H9 (cell line): ENCODE measurements at regions not wholly inside any gene's neighbourhood (a gene's known extent, or its start where the extent isn't known, plus 50 kb on each side); places are given as distances from the start of the nearest gene placed in this dataset.

Experiments
- DNase-seq: peaks from one replicate; pipeline ENCODE4 v3.0.0-alpha.2; 2017
- H2AFZ ChIP-seq: one replicate; pipeline ENCODE4 v1.6.1; 2013; ENCODE audit warnings: mild to moderate bottlenecking, low read length, control low read depth, moderate library complexity
- H2AK5ac ChIP-seq: 2 replicates; pipeline ENCODE4 v1.6.1; 2013; ENCODE audit warnings: low read length, control low read depth, mixed read lengths; ENCODE audit not compliant: insufficient read length
- H2BK120ac ChIP-seq: one replicate; pipeline ENCODE4 v1.6.1; 2013; ENCODE audit warnings: low read depth, mild to moderate bottlenecking, low read length, control low read depth, inconsistent platforms; ENCODE audit not compliant: poor library complexity, severe bottlenecking
- H2BK12ac ChIP-seq: 2 replicates; pipeline ENCODE4 v1.6.1; 2013; ENCODE audit warnings: low read length, control low read depth, mixed read lengths, low read depth; ENCODE audit not compliant: insufficient read length
- H2BK15ac ChIP-seq: 2 replicates; pipeline ENCODE4 v1.6.1; 2013; ENCODE audit warnings: low read depth, low read length, control low read depth
- H2BK20ac ChIP-seq: one replicate; pipeline ENCODE4 v1.6.1; 2013; ENCODE audit warnings: low read depth, mild to moderate bottlenecking, low read length, control low read depth, inconsistent platforms; ENCODE audit not compliant: poor library complexity, severe bottlenecking
- H2BK5ac ChIP-seq: 2 replicates; pipeline ENCODE4 v1.6.1; 2013; ENCODE audit warnings: low read length, control low read depth, mixed read lengths; ENCODE audit not compliant: insufficient read length
- H3K14ac ChIP-seq: 2 replicates; pipeline ENCODE4 v1.6.1; 2013; ENCODE audit warnings: low read length, control low read depth; ENCODE audit not compliant: insufficient read depth
- H3K18ac ChIP-seq: 2 replicates; pipeline ENCODE4 v1.6.1; 2013; ENCODE audit warnings: low read depth, mild to moderate bottlenecking, mixed read lengths, low read length, control low read depth; ENCODE audit not compliant: insufficient read length
- H3K23ac ChIP-seq: 2 replicates; pipeline ENCODE4 v1.6.1; 2013; ENCODE audit warnings: low read length, control low read depth, mixed read lengths, low read depth; ENCODE audit not compliant: insufficient read length
- H3K23me2 ChIP-seq: 2 replicates; pipeline ENCODE4 v1.6.1; 2013; ENCODE audit warnings: low read depth, mild to moderate bottlenecking, mixed read lengths, low read length, control low read depth; ENCODE audit not compliant: insufficient read length, poor library complexity, severe bottlenecking
- H3K27ac ChIP-seq: 2 replicates; pipeline ENCODE4 v1.5.1; 2013; ENCODE audit warnings: low read length, control low read depth, mixed read lengths, low read depth; ENCODE audit not compliant: insufficient read length
- H3K27me3 ChIP-seq: 2 replicates; pipeline ENCODE4 v1.6.1; 2013; ENCODE audit warnings: low read length, control low read depth, inconsistent platforms; ENCODE audit not compliant: insufficient read depth
- H3K4ac ChIP-seq: 2 replicates; pipeline ENCODE4 v1.6.1; 2013; ENCODE audit warnings: low read depth, mild to moderate bottlenecking, control low read depth, inconsistent platforms, low read length, moderate library complexity
- H3K4me1 ChIP-seq: 2 replicates; pipeline ENCODE4 v1.6.1; 2013; ENCODE audit warnings: low read length, control low read depth, inconsistent platforms; ENCODE audit not compliant: insufficient read depth
- H3K4me2 ChIP-seq: 2 replicates; pipeline ENCODE4 v1.6.1; 2013; ENCODE audit warnings: low read length, control low read depth, mixed read lengths; ENCODE audit not compliant: insufficient read length, insufficient read depth
- H3K56ac ChIP-seq: 2 replicates; pipeline ENCODE4 v1.6.1; 2013; ENCODE audit warnings: low read depth, mild to moderate bottlenecking, mixed read lengths, low read length, control low read depth; ENCODE audit not compliant: insufficient read length
- H3K79me1 ChIP-seq: 2 replicates; pipeline ENCODE4 v1.6.1; 2013; ENCODE audit warnings: low read depth, mild to moderate bottlenecking, moderate library complexity, low read length, control low read depth, inconsistent platforms; ENCODE audit not compliant: insufficient read depth, poor library complexity, severe bottlenecking
- H3K79me2 ChIP-seq: 2 replicates; pipeline ENCODE4 v1.6.1; 2013; ENCODE audit warnings: low read length, control low read depth, inconsistent platforms; ENCODE audit not compliant: insufficient read depth
- H3K9ac ChIP-seq: 2 replicates; pipeline ENCODE4 v1.6.1; 2013; ENCODE audit warnings: low read length, control low read depth, mixed read lengths; ENCODE audit not compliant: insufficient read length; ENCODE audit errors: extremely low read depth
- H3K9me3 ChIP-seq: one replicate; pipeline ENCODE4 v1.6.1; 2013; ENCODE audit warnings: low read depth, low read length, inconsistent platforms; ENCODE audit not compliant: control insufficient read depth
- H3T11ph ChIP-seq: one replicate; pipeline ENCODE4 v1.6.1; 2013; ENCODE audit warnings: mild to moderate bottlenecking, low read length, control low read depth, inconsistent platforms
- H4K20me1 ChIP-seq: one replicate; pipeline ENCODE4 v1.6.1; 2013; ENCODE audit not compliant: control insufficient read depth, insufficient read length, insufficient read depth
- H4K5ac ChIP-seq: 2 replicates; pipeline ENCODE4 v1.6.1; 2013; ENCODE audit warnings: low read depth, mild to moderate bottlenecking, mixed read lengths, low read length, control low read depth; ENCODE audit not compliant: insufficient read length
- H4K8ac ChIP-seq: replicated peaks from 2 replicates; pipeline ENCODE4 v1.6.1; 2013; ENCODE audit warnings: low read length, control low read depth, mixed read lengths, low read depth; ENCODE audit not compliant: insufficient read length
- H4K91ac ChIP-seq: 2 replicates; pipeline ENCODE4 v1.6.1; 2013; ENCODE audit warnings: low read depth, mild to moderate bottlenecking, moderate library complexity, mixed read lengths, low read length, control low read depth; ENCODE audit not compliant: insufficient read length
- H3K27ac Mint-ChIP-seq, 3 experiments: 2 replicates in 2 of 3; 3 replicates in 1 of 3; pipeline ENCODE4 v1.8.0; 2020 to 2021; ENCODE audit warnings: mixed read lengths in 3 of 3, mild to moderate bottlenecking in 1 of 3, moderate library complexity in 1 of 3
- H3K27me3 Mint-ChIP-seq: 2 replicates; pipeline ENCODE4 v1.8.0; 2021; ENCODE audit warnings: low read depth, mild to moderate bottlenecking, moderate library complexity, mixed read lengths
- H3K36me3 Mint-ChIP-seq, 3 experiments: 2 replicates in 2 of 3; 3 replicates in 1 of 3; pipeline ENCODE4 v1.8.0; 2020 to 2021; ENCODE audit warnings: low read depth in 3 of 3, mixed read lengths in 3 of 3; ENCODE audit not compliant: insufficient read depth in 1 of 3
- H3K4me1 Mint-ChIP-seq, 2 experiments: 2 replicates each; pipeline ENCODE4 v1.8.0; 2020; ENCODE audit warnings: mixed read lengths in 2 of 2
- H3K4me3 Mint-ChIP-seq, 2 experiments: 2 replicates in 1 of 2; 3 replicates in 1 of 2; pipeline ENCODE4 v1.8.0; 2020 to 2021; ENCODE audit warnings: mild to moderate bottlenecking in 2 of 2, mixed read lengths in 2 of 2, moderate library complexity in 1 of 2
- H3K9me3 Mint-ChIP-seq, 2 experiments: 2 replicates in 1 of 2; 3 replicates in 1 of 2; pipeline ENCODE4 v1.8.0; 2020; ENCODE audit warnings: mild to moderate bottlenecking in 2 of 2, mixed read lengths in 2 of 2, moderate library complexity in 1 of 2
- CTCF ChIP-seq: fragments of 200-600 bp; sonication (generic); conservative IDR thresholded peaks from 3 replicates; pipeline ENCODE4 v1.8.0; 2021; ENCODE audit warnings: antibody characterized with exemption, mild to moderate bottlenecking
- WGBS: extraction: QIAGEN DNeasy Blood & Tissue Kit; methylation state at CpG from one replicate; pipeline ENCODE4 v1.1.7; 2013; ENCODE audit warnings: missing lambda C conversion rate, low lambda C conversion rate, mixed read lengths; ENCODE audit not compliant: insufficient read length; ENCODE audit errors: extremely low coverage; 5-methylcytosine and 5-hydroxymethylcytosine counted together

- no peak overlapping the region for H3K4me3 Mint-ChIP-seq
- no CpG with 5 or more reads among the region's 2 CpGs for WGBS
- Histone ChIP-seq H3K4ac (no peak overlapping the region), H4K8ac (no peak overlapping the region), H4K5ac (no peak overlapping the region), H2AFZ (no peak overlapping the region), H2BK5ac (no peak overlapping the region), H3K79me2 (no peaks in the 10 kb centered on the region), H3K23ac (no peak overlapping the region), H2BK20ac (no peak overlapping the region), H2BK15ac (no peak overlapping the region), H4K91ac (no peak overlapping the region), H3K27ac (no peak overlapping the region), H3T11ph (no peak overlapping the region), H3K4me2 (no peak overlapping the region), H3K56ac (no peak overlapping the region), H3K23me2 (no peaks in the 10 kb centered on the region), H4K20me1 (no peaks in the 10 kb centered on the region), H3K27me3 (no peaks in the 10 kb centered on the region), H3K9me3 (no peaks in the 10 kb centered on the region), H3K9ac (no peak overlapping the region), H2AK5ac (no peak overlapping the region), H3K18ac (no peak overlapping the region), H2BK120ac (no peak overlapping the region), H3K14ac (no peak overlapping the region), H2BK12ac (no peak overlapping the region), H3K4me1 (no peaks in the 10 kb centered on the region), H3K79me1 (no peaks in the 10 kb centered on the region)
- no peak for DNase-seq
- no peak for TF ChIP-seq CTCF
- H3K27me3 Mint-ChIP-seq = peaks cover 3% of the 10 kb centered on the region
- no peaks in the 10 kb centered on the region for H3K4me1 Mint-ChIP-seq
- H3K9me3 Mint-ChIP-seq = no peaks in the 10 kb centered on the region; a peak in 1 of 5 replicates
- H3K27ac Mint-ChIP-seq = peak overlapping the region in 1 of 3 experiments; percentile 24; a peak in 1 of 7 replicates
- H3K36me3 Mint-ChIP-seq = peaks cover 0 to under 1% (median 0%) of the 10 kb centered on the region in 3 experiments; a peak in 1 of 7 replicates
These were observed 254.1 kb upstream of the RXFP2 start for GRCh38 chr13:31485183-31485582.
